OCI-LY3 (cell line): ENCODE measurements at regions not wholly inside any gene's neighbourhood (a gene's known extent, or its start where the extent isn't known, plus 50 kb on each side); places are given as distances from the start of the nearest gene placed in this dataset.

Experiments used
- CTCF ChIP-seq: fragments of 200-600, 300-600 bp; sonication (generic); IDR thresholded peaks from 2 replicates; pipeline ENCODE4 v1.5.1; 2014; ENCODE audit warnings: antibody characterized with exemption, low read length, low read depth
- EZH2phosphoT487 ChIP-seq: fragments of 200-600 bp; shearing (Covaris generic); IDR thresholded peaks from 2 replicates; pipeline ENCODE4 v1.6.1; 2018; ENCODE audit warnings: antibody characterized with exemption, mixed run types, low read depth

- no peak for TF ChIP-seq EZH2phosphoT487
- no peak for TF ChIP-seq CTCF
Measured at GRCh38 chr5:57777174-57777581, 294.6 kb upstream of the ACTBL2 start.
